AG09309 (cell line): ENCODE measurements at regions not wholly inside any gene's neighbourhood (a gene's known extent, or its start where the extent isn't known, plus 50 kb on each side); places are given as distances from the start of the nearest gene placed in this dataset.

Experiments
- DNase-seq: peaks from one replicate; pipeline ENCODE4 v3.0.0-alpha.2; 2010; ENCODE audit warnings: low read depth
- H3K4me3 ChIP-seq: 2 replicates; pipeline ENCODE4 v1.5.1; 2011; ENCODE audit warnings: mild to moderate bottlenecking, low read depth, low read length, moderate library complexity; ENCODE audit not compliant: control insufficient read depth
- CTCF ChIP-seq: IDR thresholded peaks from 2 replicates; pipeline ENCODE4 v1.5.1; 2011; ENCODE audit warnings: mild to moderate bottlenecking, low read depth, low read length, inconsistent platforms; ENCODE audit not compliant: insufficient read depth, control insufficient read depth; ENCODE audit errors: missing control alignments

GRCh38 chr2:13616059-13616458, 899.3 kb downstream of the TRIB2 start:
- no peak for DNase-seq
- no peak overlapping the region for H3K4me3 ChIP-seq
- TF ChIP-seq CTCF: no peak

GRCh38 chr2:13616616-13617015, 899.9 kb downstream of the TRIB2 start:
- no peak overlapping the region for H3K4me3 ChIP-seq
- no peak for DNase-seq
- no peak for TF ChIP-seq CTCF

- no peak for DNase-seq
- H3K4me3 ChIP-seq: no peak overlapping the region
- no peak for TF ChIP-seq CTCF
Observed at GRCh38 chr2:13628122-13628521, 911.4 kb downstream of the TRIB2 start.

- no peak overlapping the region for H3K4me3 ChIP-seq
- DNase-seq: no peak
- TF ChIP-seq CTCF: no peak
Observed at GRCh38 chr2:13638181-13638580, 921.4 kb downstream of the TRIB2 start.

GRCh38 chr2:13649918-13650317, 933.2 kb downstream of the TRIB2 start:
- no peak overlapping the region for H3K4me3 ChIP-seq
- TF ChIP-seq CTCF: no peak
- DNase-seq: no peak

- no peak overlapping the region for H3K4me3 ChIP-seq
- DNase-seq: no peak
- TF ChIP-seq CTCF: no peak
Observed at GRCh38 chr2:13650586-13651180, 933.9 kb downstream of the TRIB2 start.

GRCh38 chr2:13651684-13652131, 935.0 kb downstream of the TRIB2 start:
- no peak for DNase-seq

More at GRCh38 chr2:13651684-13652131, 935.0 kb downstream of the TRIB2 start:
- no peak overlapping the region for H3K4me3 ChIP-seq
- TF ChIP-seq CTCF: no peak
